Activated naive CD4-positive, alpha-beta T cell treated with anti-CD3 and anti-CD28 coated beads for 36 hours (primary cell): ENCODE measurements at regions not wholly inside any gene's neighbourhood (a gene's known extent, or its start where the extent isn't known, plus 50 kb on each side); places are given as distances from the start of the nearest gene placed in this dataset.
"Not testable (repeated sequence)": the region's sequence is repeated elsewhere in the genome, so short reads cannot be mapped to it uniquely, and the experiment has no call there.

Experiments used
- CTCF ChIA-PET: fragments of 350-600 bp; sonication (Branson Sonifier 250); formaldehyde crosslinking; loops from one replicate; lab custom pipeline; 2021; ENCODE audit warnings: antibody characterized with exemption; lab: Charles Lee
- DNase-seq: peaks from one replicate; pipeline ENCODE4 v3.0.0-alpha.2; 2020
- H3K27ac Mint-ChIP-seq: one replicate; pipeline ENCODE4 v1.8.0; 2021; ENCODE audit warnings: mild to moderate bottlenecking, mixed read lengths
- H3K27me3 Mint-ChIP-seq: one replicate; pipeline ENCODE4 v1.8.0; 2021; ENCODE audit warnings: low read depth, mixed read lengths
- H3K36me3 Mint-ChIP-seq: one replicate; pipeline ENCODE4 v1.8.0; 2021; ENCODE audit warnings: low read depth, mixed read lengths
- H3K4me1 Mint-ChIP-seq: one replicate; pipeline ENCODE4 v1.8.0; 2021; ENCODE audit warnings: low read depth, mixed read lengths
- H3K4me3 Mint-ChIP-seq: one replicate; pipeline ENCODE4 v1.8.0; 2021; ENCODE audit warnings: mild to moderate bottlenecking, moderate library complexity, mixed read lengths
- H3K9me3 Mint-ChIP-seq: one replicate; pipeline ENCODE4 v1.8.0; 2021; ENCODE audit warnings: mixed read lengths
- intact Hi-C: fragments of 100-400 bp; cut with micrococcal nuclease; formaldehyde crosslinking; loops from one replicate; pipeline ENCODE4 v1.15.1; 2023

- intact Hi-C loops, result no loop called here
- CTCF ChIA-PET, result no interaction called here
- no peak overlapping the region for H3K4me3 Mint-ChIP-seq
- DNase-seq, result no peak
- no peaks in the 10 kb centered on the region for H3K27me3 Mint-ChIP-seq
- H3K27ac Mint-ChIP-seq, result no peak overlapping the region
- peaks cover 2% of the 10 kb centered on the region for H3K36me3 Mint-ChIP-seq
- peaks cover 8% of the 10 kb centered on the region for H3K9me3 Mint-ChIP-seq
- no peaks in the 10 kb centered on the region for H3K4me1 Mint-ChIP-seq
Measured at GRCh38 chr11:100472727-100473389, 214.2 kb upstream of the ARHGAP42 start.

- H3K27ac Mint-ChIP-seq, result no peak overlapping the region
- no peak overlapping the region for H3K4me3 Mint-ChIP-seq
- DNase-seq, result no peak
- H3K36me3 Mint-ChIP-seq, result peaks cover 2% of the 10 kb centered on the region
- CTCF ChIA-PET, result no interaction called here
- peaks cover 8% of the 10 kb centered on the region for H3K9me3 Mint-ChIP-seq
- no peaks in the 10 kb centered on the region for H3K27me3 Mint-ChIP-seq
- intact Hi-C loops, result no loop called here
- H3K4me1 Mint-ChIP-seq, result no peaks in the 10 kb centered on the region
Measured at GRCh38 chr11:100473390-100473740, 213.7 kb upstream of the ARHGAP42 start.

DNA sequence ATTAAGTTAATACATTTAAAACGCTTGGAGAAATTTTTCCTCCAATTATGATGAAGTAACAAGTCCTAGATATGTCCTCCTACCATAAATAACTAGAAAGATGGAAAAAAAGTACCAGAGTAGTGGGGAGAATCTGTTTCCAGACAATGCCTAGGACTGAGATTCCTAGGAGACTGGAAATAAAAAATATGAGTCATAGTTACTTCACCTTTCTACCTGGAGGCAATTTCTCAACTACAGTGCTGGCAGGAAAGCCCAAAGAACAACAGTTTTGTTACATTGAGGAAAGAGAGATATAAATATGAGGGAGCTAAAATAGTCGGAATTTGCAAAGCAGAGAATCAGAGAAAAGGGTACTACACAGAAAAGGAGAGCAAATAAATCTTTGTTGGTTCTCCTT is 202.1 kb upstream of the ARHGAP42 start:
- Mint-ChIP-seq H3K36me3 (no peaks in the 10 kb centered on the region), H3K4me3 (no peak overlapping the region), H3K27ac (no peak overlapping the region), H3K27me3 (no peaks in the 10 kb centered on the region), H3K4me1 (no peaks in the 10 kb centered on the region), H3K9me3 (peaks cover 11% of the 10 kb centered on the region)
- CTCF ChIA-PET, result no interaction called here
- intact Hi-C loops, result no loop called here
- DNase-seq, result no peak

DNA sequence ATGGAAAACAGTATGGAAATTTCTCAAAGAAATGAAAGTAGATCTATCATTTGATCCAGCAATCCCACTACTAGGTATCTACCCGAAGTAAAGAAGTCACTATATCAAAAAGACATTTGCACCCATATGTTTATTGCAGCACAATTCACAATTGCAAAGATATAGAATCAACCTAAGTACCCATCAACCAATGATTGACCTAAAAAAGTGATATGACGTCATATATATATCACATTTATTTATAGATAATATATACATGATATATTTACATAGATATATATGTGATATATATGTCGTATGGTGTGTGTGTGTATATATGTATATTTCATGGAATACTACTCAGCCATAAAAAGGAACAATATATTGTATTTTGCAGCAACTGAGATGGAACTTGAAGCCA is 188.3 kb upstream of the ARHGAP42 start:
- CTCF ChIA-PET, result no interaction called here
- no peaks in the 10 kb centered on the region for H3K36me3 Mint-ChIP-seq
- no peak for DNase-seq
- H3K27me3 Mint-ChIP-seq, result no peaks in the 10 kb centered on the region
- no peak overlapping the region for H3K4me3 Mint-ChIP-seq
- intact Hi-C loops, result no loop called here
- H3K4me1 Mint-ChIP-seq, result no peaks in the 10 kb centered on the region
- H3K9me3 Mint-ChIP-seq, result peaks cover 29% of the 10 kb centered on the region
- H3K27ac Mint-ChIP-seq, result no peak overlapping the region

GRCh38 chr11:100501450-100501849 is 185.6 kb upstream of the ARHGAP42 start:
- no peak overlapping the region for H3K4me3 Mint-ChIP-seq
- intact Hi-C loops, result no loop called here
- no peaks in the 10 kb centered on the region for H3K27me3 Mint-ChIP-seq
- H3K36me3 Mint-ChIP-seq, result no peaks in the 10 kb centered on the region
- CTCF ChIA-PET, result no interaction called here
- no peaks in the 10 kb centered on the region for H3K4me1 Mint-ChIP-seq
- DNase-seq, result no peak
- H3K27ac Mint-ChIP-seq, result no peak overlapping the region
- peaks cover 32% of the 10 kb centered on the region for H3K9me3 Mint-ChIP-seq

GRCh38 chr11:100512475-100512874 is 174.6 kb upstream of the ARHGAP42 start:
- DNase-seq, result no peak
- H3K4me3 Mint-ChIP-seq, result no peak overlapping the region

DNA sequence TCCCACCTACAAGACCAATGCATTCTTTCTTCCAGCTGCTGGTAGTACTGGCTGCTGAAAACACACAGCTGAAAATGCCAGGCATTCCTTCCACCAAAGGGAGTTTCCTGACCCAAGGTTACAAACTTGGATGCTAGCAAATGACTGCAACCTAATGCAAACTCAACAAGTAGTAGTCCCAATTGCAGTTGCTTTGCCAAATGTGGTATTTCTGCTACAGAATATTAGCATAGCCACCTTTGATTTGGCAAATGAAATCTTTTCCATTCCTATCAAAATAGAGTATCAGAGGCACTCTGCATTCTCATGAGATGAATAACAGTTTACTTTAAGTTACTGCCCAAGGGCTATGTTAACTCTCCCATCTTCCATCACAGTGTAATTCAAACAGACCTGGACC is 172.0 kb upstream of the ARHGAP42 start:
- CTCF ChIA-PET, result no interaction called here
- Mint-ChIP-seq H3K27ac (no peak overlapping the region), H3K36me3 (no peaks in the 10 kb centered on the region), H3K4me1 (no peaks in the 10 kb centered on the region), H3K27me3 (no peaks in the 10 kb centered on the region), H3K9me3 (no peaks in the 10 kb centered on the region), H3K4me3 (no peak overlapping the region)
- no peak for DNase-seq
- intact Hi-C loops, result no loop called here

More at GRCh38 chr11:100512475-100512874, 174.6 kb upstream of the ARHGAP42 start:
- Mint-ChIP-seq H3K4me1 (no peaks in the 10 kb centered on the region), H3K27me3 (no peaks in the 10 kb centered on the region), H3K27ac (no peak overlapping the region), H3K36me3 (no peaks in the 10 kb centered on the region), H3K9me3 (peaks cover 3% of the 10 kb centered on the region)
- intact Hi-C loops, result no loop called here
- CTCF ChIA-PET, result no interaction called here

DNA sequence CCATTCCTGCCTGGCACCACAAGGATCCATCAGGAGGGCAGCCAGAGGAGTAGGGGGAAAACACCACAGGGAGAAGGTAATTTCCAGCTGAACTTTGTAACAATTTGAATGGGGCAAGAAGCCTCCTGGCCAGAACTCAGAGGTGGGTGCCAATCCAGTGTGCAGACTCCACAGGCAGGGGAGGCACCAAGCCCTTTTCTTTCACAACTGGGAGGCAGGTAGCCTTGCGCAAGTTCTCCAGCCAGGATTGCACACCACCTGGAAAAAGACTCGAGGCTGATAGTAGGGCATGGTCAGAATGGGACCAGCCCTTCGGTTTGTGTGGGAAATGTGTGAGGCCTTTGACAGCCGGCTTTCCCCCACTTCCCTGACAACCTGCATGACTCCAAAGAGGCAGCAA is 161.9 kb upstream of the ARHGAP42 start:
- no peaks in the 10 kb centered on the region for H3K4me1 Mint-ChIP-seq
- H3K27me3 Mint-ChIP-seq, result no peaks in the 10 kb centered on the region
- no peak overlapping the region for H3K27ac Mint-ChIP-seq
- H3K4me3 Mint-ChIP-seq, result no peak overlapping the region
- CTCF ChIA-PET, result no interaction called here
- H3K9me3 Mint-ChIP-seq, result peaks cover 23% of the 10 kb centered on the region
- intact Hi-C loops, result no loop called here
- no peak for DNase-seq
- peaks cover 3% of the 10 kb centered on the region for H3K36me3 Mint-ChIP-seq

DNA sequence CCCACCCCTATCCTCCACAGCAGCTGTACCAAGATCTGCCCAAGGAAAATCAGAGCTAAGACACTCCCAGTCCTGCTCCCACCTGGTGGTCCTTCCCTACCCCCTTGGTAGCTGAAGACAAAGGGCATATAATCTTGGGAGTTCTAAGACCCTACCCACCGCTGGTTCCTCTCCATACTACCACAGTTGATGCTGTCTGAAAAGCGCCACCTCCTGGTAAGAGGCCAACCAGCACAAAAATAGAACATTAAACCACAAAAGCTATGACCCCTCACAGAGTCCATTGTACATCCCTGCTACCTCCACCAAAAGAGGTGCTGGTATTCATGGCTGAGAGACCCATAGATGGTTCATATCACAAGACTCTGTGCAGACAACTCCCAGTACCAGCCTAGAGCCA is 161.5 kb upstream of the ARHGAP42 start:
- no peak for DNase-seq
- Mint-ChIP-seq H3K4me1 (no peaks in the 10 kb centered on the region), H3K36me3 (peaks cover 3% of the 10 kb centered on the region), H3K9me3 (peaks cover 23% of the 10 kb centered on the region), H3K27me3 (no peaks in the 10 kb centered on the region), H3K27ac (no peak overlapping the region), H3K4me3 (no peak overlapping the region)
- CTCF ChIA-PET, result no interaction called here
- intact Hi-C loops, result no loop called here

DNA sequence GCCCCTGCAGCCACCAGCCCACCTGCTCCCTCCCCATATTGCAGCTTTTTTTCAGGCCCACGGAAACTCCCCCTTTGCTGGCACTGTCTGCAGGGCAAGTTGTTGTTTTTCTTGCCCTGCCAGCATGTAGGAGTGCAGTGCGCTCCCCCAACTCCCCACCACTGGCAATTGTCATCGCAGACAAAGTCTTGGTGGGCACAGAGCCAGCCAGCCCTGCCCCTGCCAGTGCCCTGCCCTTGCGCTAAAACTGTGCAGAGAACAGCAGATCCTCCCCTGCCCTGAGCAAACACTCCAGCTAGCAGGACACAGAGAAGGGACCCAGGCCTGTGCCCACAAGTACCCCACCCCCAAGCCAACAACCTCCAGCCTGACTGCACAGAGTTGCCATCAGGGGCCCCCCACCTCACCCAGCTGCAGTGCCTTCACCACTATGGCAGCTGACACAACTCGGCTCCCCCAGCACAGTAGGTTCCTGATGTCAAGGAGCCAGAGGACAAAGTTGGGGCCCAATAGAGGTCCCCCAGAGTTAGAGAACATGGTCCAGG is 158.1 kb upstream of the ARHGAP42 start:
- no peaks in the 10 kb centered on the region for H3K27me3 Mint-ChIP-seq
- intact Hi-C loops, result no loop called here
- no peak for DNase-seq
- H3K36me3 Mint-ChIP-seq, result peaks cover 1% of the 10 kb centered on the region
- peaks cover 20% of the 10 kb centered on the region for H3K9me3 Mint-ChIP-seq
- H3K4me3 Mint-ChIP-seq, result no peak overlapping the region
- CTCF ChIA-PET, result no interaction called here
- no peaks in the 10 kb centered on the region for H3K4me1 Mint-ChIP-seq
- no peak overlapping the region for H3K27ac Mint-ChIP-seq

GRCh38 chr11:100531290-100531689 is 155.8 kb upstream of the ARHGAP42 start:
- CTCF ChIA-PET, intact Hi-C loops, H3K36me3 Mint-ChIP-seq, H3K27ac Mint-ChIP-seq, H3K4me1 Mint-ChIP-seq, DNase-seq, H3K27me3 Mint-ChIP-seq, H3K4me3 Mint-ChIP-seq, H3K9me3 Mint-ChIP-seq: not testable (repeated sequence)

GRCh38 chr11:100536979-100537378 is 150.1 kb upstream of the ARHGAP42 start:
- no peak overlapping the region for H3K4me3 Mint-ChIP-seq

DNA sequence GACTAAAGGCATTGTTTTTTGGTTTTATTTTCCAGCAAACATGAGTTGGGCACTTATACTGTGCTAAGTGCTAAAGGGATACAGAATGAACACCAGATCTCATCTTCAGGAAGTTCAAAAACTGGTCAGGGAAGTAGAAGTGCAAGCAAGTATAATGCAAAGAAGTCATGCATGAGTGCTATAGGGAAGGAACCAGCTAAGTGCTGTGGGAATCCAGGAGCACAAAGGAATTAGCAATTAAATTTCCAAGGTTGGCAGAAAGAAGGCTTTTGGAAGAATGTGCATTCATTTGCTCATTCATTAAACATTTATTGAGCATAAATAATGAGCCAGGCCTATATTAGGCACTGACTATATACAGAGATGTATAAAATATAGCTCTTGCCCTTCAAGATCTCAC is 143.7 kb upstream of the ARHGAP42 start:
- Mint-ChIP-seq H3K9me3 (peaks cover 2% of the 10 kb centered on the region), H3K4me3 (no peak overlapping the region)
- intact Hi-C loops, result no loop called here

More at GRCh38 chr11:100536979-100537378, 150.1 kb upstream of the ARHGAP42 start:
- no peak for DNase-seq
- H3K36me3 Mint-ChIP-seq, result no peaks in the 10 kb centered on the region
- CTCF ChIA-PET, result no interaction called here
- peaks cover 7% of the 10 kb centered on the region for H3K9me3 Mint-ChIP-seq
- intact Hi-C loops, result no loop called here
- no peaks in the 10 kb centered on the region for H3K4me1 Mint-ChIP-seq
- no peak overlapping the region for H3K27ac Mint-ChIP-seq
- no peaks in the 10 kb centered on the region for H3K27me3 Mint-ChIP-seq

More for the DNA sequence above, 143.7 kb upstream of the ARHGAP42 start:
- Mint-ChIP-seq H3K27ac (no peak overlapping the region), H3K4me1 (no peaks in the 10 kb centered on the region), H3K27me3 (no peaks in the 10 kb centered on the region), H3K36me3 (no peaks in the 10 kb centered on the region)
- CTCF ChIA-PET, result no interaction called here
- DNase-seq, result no peak
